Keratinocyte (primary cell): ENCODE measurements at regions not wholly inside any gene's neighbourhood (a gene's known extent, or its start where the extent isn't known, plus 50 kb on each side); places are given as distances from the start of the nearest gene placed in this dataset.

ENCODE experiments used
- DNase-seq: peaks from one replicate; pipeline ENCODE4 v3.0.0-alpha.2; 2011; ENCODE audit warnings: low read depth, missing footprints, low spot score
- FAIRE-seq: peaks from 2 replicates; lab custom pipeline; 2011; peaks lifted over from hg19 to GRCh38; lab: Jason Lieb, UNC
- H2AFZ ChIP-seq: 2 replicates; pipeline ENCODE4 v1.6.0; 2012; ENCODE audit warnings: low read length, control low read depth, inconsistent platforms; ENCODE audit not compliant: control insufficient read depth
- H3K27ac ChIP-seq: 2 replicates; pipeline ENCODE4 v1.5.1; 2011; ENCODE audit warnings: low read length; ENCODE audit not compliant: control insufficient read depth, insufficient read depth
- H3K27me3 ChIP-seq: 3 replicates; pipeline ENCODE4 v1.6.0; 2011; ENCODE audit warnings: low read length; ENCODE audit not compliant: control insufficient read depth, insufficient read depth; ENCODE audit errors: extremely low read depth
- H3K36me3 ChIP-seq, 2 experiments: 2 replicates in 1 of 2; 3 replicates in 1 of 2; pipeline ENCODE4 v1.5.1; 2011; ENCODE audit warnings: low read length in 2 of 2, mild to moderate bottlenecking in 1 of 2; ENCODE audit not compliant: control insufficient read depth in 2 of 2, insufficient read depth in 2 of 2; ENCODE audit errors: extremely low read depth in 1 of 2
- H3K4me1 ChIP-seq: 3 replicates; pipeline ENCODE4 v1.5.1; 2011; ENCODE audit warnings: low read length; ENCODE audit not compliant: control insufficient read depth, insufficient read depth; ENCODE audit errors: extremely low read depth
- H3K4me2 ChIP-seq: 3 replicates; pipeline ENCODE4 v1.6.0; 2011; ENCODE audit warnings: low read depth, low read length; ENCODE audit not compliant: control insufficient read depth, insufficient read depth; ENCODE audit errors: extremely low read depth
- H3K4me3 ChIP-seq, 3 experiments: fragments of 200-600 bp in 1 of 3; sonication (generic) in 1 of 3; 2 replicates in 2 of 3; 3 replicates in 1 of 3; pipeline ENCODE4 v1.5.1; 2011 to 2016; ENCODE audit warnings: low read length in 3 of 3, mild to moderate bottlenecking in 3 of 3, control low read depth in 2 of 3, inconsistent platforms in 1 of 3, low read depth in 1 of 3, mixed read lengths in 1 of 3, mixed run types in 1 of 3, moderate library complexity in 1 of 3; ENCODE audit not compliant: control insufficient read depth in 2 of 3, insufficient read depth in 2 of 3; ENCODE audit errors: extremely low read depth in 1 of 3
- H3K79me2 ChIP-seq: 2 replicates; pipeline ENCODE4 v1.6.0; 2012; ENCODE audit warnings: low read length; ENCODE audit not compliant: control insufficient read depth, insufficient read depth
- H3K9ac ChIP-seq: 3 replicates; pipeline ENCODE4 v1.6.0; 2011; ENCODE audit warnings: low read length; ENCODE audit not compliant: control insufficient read depth, insufficient read depth; ENCODE audit errors: extremely low read depth
- H3K9me1 ChIP-seq: 3 replicates; pipeline ENCODE4 v1.6.0; 2011; ENCODE audit warnings: low read length; ENCODE audit not compliant: control insufficient read depth, insufficient read depth; ENCODE audit errors: extremely low read depth
- H3K9me3 ChIP-seq: 2 replicates; pipeline ENCODE4 v1.5.1; 2012; ENCODE audit warnings: low read depth, low read length; ENCODE audit not compliant: control insufficient read depth
- H4K20me1 ChIP-seq: 3 replicates; pipeline ENCODE4 v1.6.0; 2011; ENCODE audit warnings: low read length; ENCODE audit not compliant: control insufficient read depth, insufficient read depth; ENCODE audit errors: extremely low read depth
- EZH2 ChIP-seq: IDR thresholded peaks from one replicate; pipeline ENCODE4 v1.6.1; 2012; ENCODE audit warnings: inconsistent platforms, mild to moderate bottlenecking, low read length, moderate library complexity
- dilution Hi-C: fragments of 300-500 bp; cut with MboI; formaldehyde crosslinking; loops from one replicate; pipeline ENCODE4 v1.7.0; 2020; ENCODE audit warnings: low sequenced_read_pairs; ENCODE audit not compliant: extremely low pct_ligation_motif_present
- TF ChIP-seq, protein P1 (sequence below), 3 experiments: IDR thresholded peaks in 1 of 3; conservative IDR thresholded peaks in 1 of 3; optimal IDR thresholded peaks in 1 of 3; 2 replicates in 2 of 3; 3 replicates in 1 of 3; pipeline versions ENCODE3 to v1.5.1; 2011; ENCODE audit warnings: low read length in 3 of 3, mild to moderate bottlenecking in 3 of 3, moderate library complexity in 2 of 3, control low read depth in 1 of 3, inconsistent platforms in 1 of 3; ENCODE audit not compliant: insufficient read depth in 2 of 3; ENCODE audit errors: extremely low read depth in 1 of 3

DNA sequence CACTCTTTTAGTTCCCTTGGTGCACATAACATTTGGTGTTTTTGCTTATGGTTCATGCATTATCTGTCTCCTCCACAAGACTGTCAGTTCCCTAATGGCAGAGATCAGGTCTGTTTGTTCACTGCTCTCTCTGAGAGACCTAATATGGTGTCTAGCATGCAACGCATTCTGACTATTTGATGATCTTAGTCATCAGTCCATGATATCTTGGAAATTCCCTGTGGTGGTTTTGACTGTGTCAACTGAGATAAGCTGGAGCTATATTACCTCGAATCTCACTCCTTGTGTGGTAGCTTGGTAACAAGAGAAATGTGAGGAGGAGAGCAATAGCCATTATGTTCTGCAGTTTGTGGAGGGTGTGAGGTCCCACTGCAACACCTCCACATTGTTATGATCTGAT lies 229.8 kb downstream of the FRK start:
- FAIRE-seq: no peak
- dilution Hi-C loops: no loop called here
- no peak for TF ChIP-seq EZH2
- TF ChIP-seq, protein P1, sequence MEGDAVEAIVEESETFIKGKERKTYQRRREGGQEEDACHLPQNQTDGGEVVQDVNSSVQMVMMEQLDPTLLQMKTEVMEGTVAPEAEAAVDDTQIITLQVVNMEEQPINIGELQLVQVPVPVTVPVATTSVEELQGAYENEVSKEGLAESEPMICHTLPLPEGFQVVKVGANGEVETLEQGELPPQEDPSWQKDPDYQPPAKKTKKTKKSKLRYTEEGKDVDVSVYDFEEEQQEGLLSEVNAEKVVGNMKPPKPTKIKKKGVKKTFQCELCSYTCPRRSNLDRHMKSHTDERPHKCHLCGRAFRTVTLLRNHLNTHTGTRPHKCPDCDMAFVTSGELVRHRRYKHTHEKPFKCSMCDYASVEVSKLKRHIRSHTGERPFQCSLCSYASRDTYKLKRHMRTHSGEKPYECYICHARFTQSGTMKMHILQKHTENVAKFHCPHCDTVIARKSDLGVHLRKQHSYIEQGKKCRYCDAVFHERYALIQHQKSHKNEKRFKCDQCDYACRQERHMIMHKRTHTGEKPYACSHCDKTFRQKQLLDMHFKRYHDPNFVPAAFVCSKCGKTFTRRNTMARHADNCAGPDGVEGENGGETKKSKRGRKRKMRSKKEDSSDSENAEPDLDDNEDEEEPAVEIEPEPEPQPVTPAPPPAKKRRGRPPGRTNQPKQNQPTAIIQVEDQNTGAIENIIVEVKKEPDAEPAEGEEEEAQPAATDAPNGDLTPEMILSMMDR (optimal IDR thresholded peaks at IDR 0.05 in 1 of 3, IDR thresholded peaks at IDR 0.05 in 1 of 3, conservative IDR thresholded peaks at IDR 0.05 in 1 of 3; ENCODE audit: extremely low read depth in 1 of 3, insufficient read depth in 2 of 3, low read length in 3 of 3): no peak

DNA sequence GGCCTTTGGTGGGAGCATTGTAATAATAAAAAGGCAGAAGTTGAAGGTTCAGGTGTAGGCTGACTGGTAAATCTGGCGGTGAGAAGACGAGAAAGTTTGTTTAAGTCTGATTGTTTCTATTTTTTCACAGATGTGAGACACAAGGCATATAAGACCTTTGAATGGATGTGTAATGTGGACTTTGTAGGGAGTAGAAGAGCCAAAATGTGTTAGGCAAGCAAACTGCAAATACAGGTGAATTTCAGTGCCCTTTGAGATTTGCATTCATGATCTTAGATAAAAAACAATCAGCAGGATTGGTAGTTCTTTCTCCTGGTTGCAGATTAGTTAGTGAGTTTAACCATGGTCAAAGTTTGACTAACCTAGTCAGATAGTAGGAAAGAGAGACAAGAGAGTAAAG lies 238.9 kb downstream of the FRK start:
- Histone ChIP-seq H2AFZ (no peak overlapping the region), H3K4me3 (no peak overlapping the region), H3K9ac (no peak overlapping the region), H3K4me2 (no peak overlapping the region), H4K20me1 (no peaks in the 10 kb centered on the region), H3K36me3 (no peaks in the 10 kb centered on the region), H3K79me2 (no peaks in the 10 kb centered on the region), H3K27me3 (no peaks in the 10 kb centered on the region), H3K4me1 (no peaks in the 10 kb centered on the region), H3K9me3 (no peaks in the 10 kb centered on the region), H3K27ac (no peak overlapping the region), H3K9me1 (no peaks in the 10 kb centered on the region)
- dilution Hi-C loops: no loop called here
- TF ChIP-seq, protein P1 (optimal IDR thresholded peaks at IDR 0.05 in 1 of 3, IDR thresholded peaks at IDR 0.05 in 1 of 3, conservative IDR thresholded peaks at IDR 0.05 in 1 of 3; ENCODE audit: extremely low read depth in 1 of 3, insufficient read depth in 2 of 3, low read length in 3 of 3): no peak
- TF ChIP-seq EZH2: no peak
- FAIRE-seq (no peak), DNase-seq (no peak)

More for the DNA sequence above, 229.8 kb downstream of the FRK start:
- Histone ChIP-seq H3K4me3 (no peak overlapping the region), H3K27ac (no peak overlapping the region), H3K27me3 (no peaks in the 10 kb centered on the region), H3K4me2 (no peak overlapping the region), H3K9ac (no peak overlapping the region), H3K36me3 (no peaks in the 10 kb centered on the region), H4K20me1 (no peaks in the 10 kb centered on the region), H3K79me2 (no peaks in the 10 kb centered on the region), H3K9me3 (no peaks in the 10 kb centered on the region), H3K4me1 (no peaks in the 10 kb centered on the region), H3K9me1 (no peaks in the 10 kb centered on the region), H2AFZ (no peak overlapping the region)
- no peak for DNase-seq
